HepG2 (cell line): ENCODE measurements at regions not wholly inside any gene's neighbourhood (a gene's known extent, or its start where the extent isn't known, plus 50 kb on each side); places are given as distances from the start of the nearest gene placed in this dataset.

Experiments
- ARID5B ChIP-seq: IDR thresholded peaks from 2 replicates; pipeline ENCODE4 v1.4.0; 2020; ENCODE audit warnings: mild to moderate bottlenecking, missing genetic modification reagents
- FOSL2 ChIP-seq: sonication (generic); formaldehyde crosslinking; IDR thresholded peaks from 2 replicates; pipeline ENCODE4 v1.4.0; 2020; ENCODE audit warnings: missing genetic modification reagents
- LCORL ChIP-seq, 2 experiments: fragments of 450-650 bp in 1 of 2; sonication (generic) in 1 of 2; formaldehyde crosslinking in 1 of 2; IDR thresholded peaks; 2 replicates each; pipeline versions ENCODE4 v1.5.0 to v1.6.1; 2017 to 2020; ENCODE audit warnings: antibody characterized with exemption in 1 of 2, missing genetic modification reagents in 1 of 2
- MXD4 ChIP-seq: IDR thresholded peaks from 2 replicates; pipeline ENCODE4 v1.6.1; 2016; ENCODE audit warnings: mild to moderate bottlenecking, missing biosample characterization, missing genetic modification reagents
- NFIC ChIP-seq: IDR thresholded peaks from 2 replicates; pipeline ENCODE4 v1.6.1; 2012; ENCODE audit warnings: mild to moderate bottlenecking, low read length, inconsistent platforms
- NKX3-1 ChIP-seq: sonication (generic); formaldehyde crosslinking; IDR thresholded peaks from 2 replicates; pipeline ENCODE4 v1.5.0; 2020; ENCODE audit warnings: missing genetic modification reagents
- POGK ChIP-seq: sonication (generic); formaldehyde crosslinking; conservative IDR thresholded peaks from 2 replicates; pipeline ENCODE4 v1.8.0; 2022; ENCODE audit warnings: mild to moderate bottlenecking, moderate library complexity, missing genetic modification reagents
- SMARCC2 ChIP-seq: fragments of 450-650 bp; IDR thresholded peaks from 2 replicates; pipeline ENCODE4 v1.6.1; 2017; ENCODE audit warnings: antibody characterized with exemption, mild to moderate bottlenecking
- SOX13 ChIP-seq, 3 experiments: fragments of 450-650 bp in 1 of 3; sonication (generic) in 1 of 3; formaldehyde crosslinking in 1 of 3; IDR thresholded peaks in 2 of 3; conservative IDR thresholded peaks in 1 of 3; 2 replicates each; pipeline versions ENCODE4 v1.5.0 to v1.6.1; 2016 to 2020; ENCODE audit warnings: antibody characterized with exemption in 1 of 3, mild to moderate bottlenecking in 1 of 3, missing compliant biosample characterization in 1 of 3, missing genetic modification reagents in 1 of 3, moderate library complexity in 1 of 3
- SRF ChIP-seq: IDR thresholded peaks from 2 replicates; pipeline ENCODE4 v1.6.1; 2011; ENCODE audit warnings: mild to moderate bottlenecking, low read depth, low read length, moderate library complexity
- SSRP1 ChIP-seq: IDR thresholded peaks from 2 replicates; pipeline ENCODE4 v1.6.1; 2016; ENCODE audit warnings: control low read depth
- TCF12 ChIP-seq, 2 experiments: fragments of 450-650 bp in 1 of 2; sonication (generic) in 1 of 2; formaldehyde crosslinking in 1 of 2; IDR thresholded peaks; 2 replicates each; pipeline versions ENCODE4 v1.6.1 to v1.8.0; 2017 to 2022; ENCODE audit warnings: antibody characterized with exemption in 1 of 2, mild to moderate bottlenecking in 1 of 2, missing genetic modification reagents in 1 of 2, moderate library complexity in 1 of 2
- TCF7 ChIP-seq: sonication (generic); IDR thresholded peaks from 2 replicates; pipeline ENCODE4 v1.6.1; 2016; ENCODE audit warnings: antibody characterized with exemption, low read depth
- THAP11 ChIP-seq: IDR thresholded peaks from 2 replicates; pipeline ENCODE4 v1.6.1; 2016; ENCODE audit warnings: missing biosample characterization, missing genetic modification reagents
- ZBTB42 ChIP-seq: sonication (generic); formaldehyde crosslinking; IDR thresholded peaks from 2 replicates; pipeline ENCODE4 v1.5.0; 2020; ENCODE audit warnings: mild to moderate bottlenecking, missing genetic modification reagents
- ZNF207 ChIP-seq: fragments of 450-650 bp; IDR thresholded peaks from 2 replicates; pipeline ENCODE4 v1.6.1; 2016; ENCODE audit warnings: antibody characterized with exemption, borderline replicate concordance
- ZNF362 ChIP-seq: sonication (generic); formaldehyde crosslinking; IDR thresholded peaks from 2 replicates; pipeline ENCODE4 v1.4.0; 2020; ENCODE audit warnings: missing genetic modification reagents, mild to moderate bottlenecking, borderline replicate concordance
- ZNF430 ChIP-seq: sonication (generic); formaldehyde crosslinking; IDR thresholded peaks from 2 replicates; pipeline ENCODE4 v1.9.0; 2021; ENCODE audit warnings: mild to moderate bottlenecking, missing genetic modification reagents
- ZNF468 ChIP-seq: sonication (generic); formaldehyde crosslinking; IDR thresholded peaks from 2 replicates; pipeline ENCODE4 v1.8.0; 2022; ENCODE audit warnings: mild to moderate bottlenecking, moderate library complexity, missing genetic modification reagents
- ZNF501 ChIP-seq: sonication (generic); formaldehyde crosslinking; IDR thresholded peaks from 2 replicates; pipeline ENCODE4 v1.5.1; 2020; ENCODE audit warnings: mild to moderate bottlenecking, moderate library complexity, missing genetic modification reagents
- ZNF704 ChIP-seq: sonication (generic); formaldehyde crosslinking; IDR thresholded peaks from 2 replicates; pipeline ENCODE4 v1.8.1; 2023; ENCODE audit warnings: mild to moderate bottlenecking, inconsistent platforms, moderate library complexity, missing genetic modification reagents, borderline replicate concordance
- ZNF780A ChIP-seq: sonication (generic); formaldehyde crosslinking; IDR thresholded peaks from 2 replicates; pipeline ENCODE4 v1.8.0; 2022; ENCODE audit warnings: mild to moderate bottlenecking, missing genetic modification reagents, moderate library complexity

GRCh38 chr12:70052931-70053497, 190.2 kb upstream of the CNOT2 start (continued):
- peak; percentile 80; the same call in 1 of the 2 replicates for TF ChIP-seq ZNF362 (CRISPR knock-in tag)
- 0 out of 2 replicates have a peak, but pooled peaks have one; percentile 26 for TF ChIP-seq SMARCC2
- TF ChIP-seq ZNF468 = no peak
- TF ChIP-seq ZNF207 = no peak
- TF ChIP-seq NKX3-1 (CRISPR knock-in tag) = no peak
- no peak for TF ChIP-seq TCF12 (IDR thresholded peaks at IDR 0.05)
- TF ChIP-seq TCF12 (CRISPR knock-in tag; IDR thresholded peaks at IDR 0.05) = no peak
- peak; percentile 100 for TF ChIP-seq FOSL2 (CRISPR knock-in tag)
- no peak for TF ChIP-seq SSRP1 (CRISPR knock-in tag)
- TF ChIP-seq LCORL (IDR thresholded peaks at IDR 0.05) = no peak
- peak; percentile 80 for TF ChIP-seq LCORL (CRISPR knock-in tag; IDR thresholded peaks at IDR 0.05)
- no peak for TF ChIP-seq ZNF704 (CRISPR knock-in tag)
- TF ChIP-seq ZNF780A (CRISPR knock-in tag) = no peak
- no peak; the same call in 1 of the 2 replicates for TF ChIP-seq TCF7
- TF ChIP-seq SOX13 (IDR thresholded peaks at IDR 0.05) = peak; percentile 78
- TF ChIP-seq SOX13 (CRISPR knock-in tag; conservative IDR thresholded peaks at IDR 0.05 in 1 of 2, IDR thresholded peaks at IDR 0.05 in 1 of 2) = peak in 1 of 2 experiments; percentile 88; a peak in 2 of 4 replicates
- no peak for TF ChIP-seq ZBTB42 (CRISPR knock-in tag)
- no peak for TF ChIP-seq NFIC
- TF ChIP-seq ZNF501 = no peak
- TF ChIP-seq MXD4 (CRISPR knock-in tag) = no peak
- peak; percentile 43; the same call in 1 of the 2 replicates for TF ChIP-seq POGK (CRISPR knock-in tag)
- TF ChIP-seq THAP11 (CRISPR knock-in tag) = peak; percentile 48; the same call in 1 of the 2 replicates
- TF ChIP-seq ARID5B (CRISPR knock-in tag) = peak; percentile 88
- TF ChIP-seq ZNF430 (CRISPR knock-in tag) = no peak
- TF ChIP-seq SRF = no peak
